MM.1S (cell line): ENCODE measurements at regions not wholly inside any gene's neighbourhood (a gene's known extent, or its start where the extent isn't known, plus 50 kb on each side); places are given as distances from the start of the nearest gene placed in this dataset.

Experiments used
- DNase-seq: peaks from one replicate; pipeline ENCODE4 v3.0.0-alpha.2; 2015
- H2AFZ ChIP-seq: fragments of 300-600 bp; sonication (generic); 2 replicates; pipeline ENCODE4 v1.6.0; 2016; ENCODE audit warnings: antibody characterized with exemption, low read length
- H3F3A ChIP-seq: fragments of 300-600 bp; sonication (generic); 2 replicates; pipeline ENCODE4 v1.6.1; 2016; ENCODE audit warnings: mild to moderate bottlenecking, antibody characterized with exemption, low read length, moderate library complexity, mixed read lengths; ENCODE audit not compliant: insufficient read depth
- H3K27ac ChIP-seq: fragments of 300-600 bp; sonication (generic); 2 replicates; pipeline ENCODE4 v1.5.1; 2016; ENCODE audit warnings: mild to moderate bottlenecking, low read length
- H3K27me3 ChIP-seq: fragments of 300-600 bp; sonication (generic); replicated peaks from 2 replicates; pipeline ENCODE4 v1.6.0; 2016; ENCODE audit warnings: low read length; ENCODE audit not compliant: insufficient read depth
- H3K36me3 ChIP-seq: fragments of 300-600 bp; sonication (generic); replicated peaks from 2 replicates; pipeline ENCODE4 v1.6.1; 2016; ENCODE audit warnings: mild to moderate bottlenecking, low read length, mixed read lengths; ENCODE audit not compliant: insufficient read depth
- H3K4me1 ChIP-seq: fragments of 300-600 bp; sonication (generic); 2 replicates; pipeline ENCODE4 v1.6.1; 2016; ENCODE audit warnings: low read length, mixed read lengths
- H3K4me2 ChIP-seq: fragments of 300-600 bp; sonication (generic); 2 replicates; pipeline ENCODE4 v1.6.0; 2016; ENCODE audit warnings: low read depth, low read length
- H3K4me3 ChIP-seq: fragments of 300-600 bp; sonication (generic); 2 replicates; pipeline ENCODE4 v1.5.1; 2016; ENCODE audit warnings: low read length, mixed read lengths
- H3K79me2 ChIP-seq: fragments of 300-600 bp; sonication (generic); 2 replicates; pipeline ENCODE4 v1.6.1; 2016; ENCODE audit warnings: mixed run types, low read length, mixed read lengths
- H3K9ac ChIP-seq: fragments of 300-600 bp; sonication (generic); 2 replicates; pipeline ENCODE4 v1.6.1; 2016; ENCODE audit warnings: low read length, mixed read lengths
- H3K9me2 ChIP-seq: fragments of 300-600 bp; sonication (generic); replicated peaks from 2 replicates; pipeline ENCODE4 v1.6.1; 2016; ENCODE audit warnings: mild to moderate bottlenecking, low read length, mixed read lengths; ENCODE audit not compliant: insufficient read depth
- H3K9me3 ChIP-seq: fragments of 300-600 bp; sonication (generic); replicated peaks from 2 replicates; pipeline ENCODE4 v1.6.1; 2016; ENCODE audit warnings: mild to moderate bottlenecking, low read length, mixed read lengths; ENCODE audit not compliant: insufficient read depth
- H4K20me1 ChIP-seq: fragments of 300-600 bp; sonication (generic); 2 replicates; pipeline ENCODE4 v1.6.1; 2016; ENCODE audit warnings: mild to moderate bottlenecking, low read length, moderate library complexity, mixed read lengths; ENCODE audit not compliant: insufficient read depth
- EZH2 ChIP-seq: fragments of 300-600 bp; sonication (generic); optimal IDR thresholded peaks from 2 replicates; pipeline ENCODE3; 2017; ENCODE audit warnings: low read depth, mild to moderate bottlenecking, antibody characterized with exemption, low read length, mixed read lengths
- EZH2phosphoT487 ChIP-seq: fragments of 300-600 bp; sonication (generic); IDR thresholded peaks from 2 replicates; pipeline ENCODE4 v1.6.1; 2018; ENCODE audit warnings: antibody characterized with exemption, low read length
- TF ChIP-seq, protein P1 (sequence below): fragments of 300-600 bp; sonication (generic); IDR thresholded peaks from 2 replicates; pipeline ENCODE4 v1.5.1; 2016; ENCODE audit warnings: antibody characterized with exemption, low read length, mixed read lengths

- Histone ChIP-seq H3K9me2 (no peaks in the 10 kb centered on the region), H3K27ac (no peak overlapping the region), H3F3A (no peaks in the 10 kb centered on the region), H3K27me3 (no peaks in the 10 kb centered on the region), H3K36me3 (no peaks in the 10 kb centered on the region), H3K4me1 (no peaks in the 10 kb centered on the region), H2AFZ (no peak overlapping the region), H3K9me3 (no peaks in the 10 kb centered on the region), H3K79me2 (no peaks in the 10 kb centered on the region), H4K20me1 (no peaks in the 10 kb centered on the region), H3K9ac (no peak overlapping the region), H3K4me3 (no peak overlapping the region), H3K4me2 (no peak overlapping the region)
- no peak for DNase-seq
- TF ChIP-seq EZH2 (no peak), EZH2phosphoT487 (no peak)
- TF ChIP-seq, protein P1, sequence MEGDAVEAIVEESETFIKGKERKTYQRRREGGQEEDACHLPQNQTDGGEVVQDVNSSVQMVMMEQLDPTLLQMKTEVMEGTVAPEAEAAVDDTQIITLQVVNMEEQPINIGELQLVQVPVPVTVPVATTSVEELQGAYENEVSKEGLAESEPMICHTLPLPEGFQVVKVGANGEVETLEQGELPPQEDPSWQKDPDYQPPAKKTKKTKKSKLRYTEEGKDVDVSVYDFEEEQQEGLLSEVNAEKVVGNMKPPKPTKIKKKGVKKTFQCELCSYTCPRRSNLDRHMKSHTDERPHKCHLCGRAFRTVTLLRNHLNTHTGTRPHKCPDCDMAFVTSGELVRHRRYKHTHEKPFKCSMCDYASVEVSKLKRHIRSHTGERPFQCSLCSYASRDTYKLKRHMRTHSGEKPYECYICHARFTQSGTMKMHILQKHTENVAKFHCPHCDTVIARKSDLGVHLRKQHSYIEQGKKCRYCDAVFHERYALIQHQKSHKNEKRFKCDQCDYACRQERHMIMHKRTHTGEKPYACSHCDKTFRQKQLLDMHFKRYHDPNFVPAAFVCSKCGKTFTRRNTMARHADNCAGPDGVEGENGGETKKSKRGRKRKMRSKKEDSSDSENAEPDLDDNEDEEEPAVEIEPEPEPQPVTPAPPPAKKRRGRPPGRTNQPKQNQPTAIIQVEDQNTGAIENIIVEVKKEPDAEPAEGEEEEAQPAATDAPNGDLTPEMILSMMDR, result no peak
These were observed 196.6 kb upstream of the SOX11 start for GRCh38 chr2:5495586-5495985.

DNA sequence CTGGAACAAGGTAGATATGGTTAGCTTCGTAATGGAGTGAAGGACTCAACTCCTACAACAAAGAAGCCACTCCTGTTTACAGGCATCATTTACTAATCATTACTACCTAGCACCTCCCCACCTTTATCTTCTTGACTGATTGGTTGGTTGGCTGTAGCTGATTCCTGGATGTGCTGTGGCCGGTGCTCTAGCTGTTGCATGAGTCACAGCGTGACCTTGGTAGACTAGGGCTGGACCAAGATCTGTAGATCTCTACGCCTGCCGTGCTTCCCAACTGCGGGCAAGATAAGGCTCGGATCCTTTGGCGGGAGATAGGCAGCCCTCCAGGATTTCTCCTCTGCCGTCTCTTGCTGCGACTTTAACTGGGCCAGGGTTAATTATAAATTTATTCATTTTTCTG, 194.3 kb upstream of the SOX11 start:
- Histone ChIP-seq H3K9me3 (no peaks in the 10 kb centered on the region), H4K20me1 (no peaks in the 10 kb centered on the region), H3K4me1 (no peaks in the 10 kb centered on the region), H3K79me2 (no peaks in the 10 kb centered on the region), H3K27me3 (no peaks in the 10 kb centered on the region), H3K9me2 (no peaks in the 10 kb centered on the region), H3K4me3 (no peak overlapping the region), H3K4me2 (no peak overlapping the region), H3K27ac (no peak overlapping the region), H3F3A (no peaks in the 10 kb centered on the region), H2AFZ (no peak overlapping the region), H3K36me3 (no peaks in the 10 kb centered on the region), H3K9ac (no peak overlapping the region)
- DNase-seq, result no peak
- TF ChIP-seq, protein P1, result no peak
- TF ChIP-seq EZH2phosphoT487 (no peak), EZH2 (no peak)

DNA sequence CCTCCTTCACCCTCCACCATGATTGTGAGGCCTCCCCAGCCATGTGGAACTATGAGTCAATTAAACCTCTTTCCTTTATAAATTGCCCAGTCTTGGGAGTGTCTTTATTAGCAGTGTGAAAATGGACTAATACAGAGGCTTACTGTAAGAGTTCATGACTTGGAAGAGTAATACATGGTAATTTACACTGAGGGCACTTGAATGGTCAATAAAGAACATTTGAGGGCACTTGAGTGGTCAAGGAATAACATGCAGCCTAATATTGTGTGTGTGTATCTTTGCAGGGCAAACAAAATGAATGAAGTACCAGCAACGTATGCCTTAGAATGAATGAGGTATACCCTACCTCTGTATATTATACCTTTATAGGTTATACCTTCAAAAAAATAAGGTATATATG, 190.4 kb upstream of the SOX11 start:
- H3K9me3 ChIP-seq, result no peaks in the 10 kb centered on the region
- no peak overlapping the region for H3K4me3 ChIP-seq
- no peak overlapping the region for H2AFZ ChIP-seq
- no peak overlapping the region for H3K9ac ChIP-seq
- no peaks in the 10 kb centered on the region for H4K20me1 ChIP-seq
- no peak overlapping the region for H3K27ac ChIP-seq
- no peaks in the 10 kb centered on the region for H3K27me3 ChIP-seq
- TF ChIP-seq, protein P1, result no peak
- H3K36me3 ChIP-seq, result no peaks in the 10 kb centered on the region
- no peaks in the 10 kb centered on the region for H3F3A ChIP-seq
- no peaks in the 10 kb centered on the region for H3K79me2 ChIP-seq
- no peaks in the 10 kb centered on the region for H3K9me2 ChIP-seq
- H3K4me1 ChIP-seq, result no peaks in the 10 kb centered on the region
- DNase-seq, result no peak
- no peak overlapping the region for H3K4me2 ChIP-seq
